ENCODE measurements at regions not wholly inside any gene's neighbourhood (a gene's known extent, or its start where the extent isn't known, plus 50 kb on each side); places are given as distances from the start of the nearest gene placed in this dataset.

DNA sequence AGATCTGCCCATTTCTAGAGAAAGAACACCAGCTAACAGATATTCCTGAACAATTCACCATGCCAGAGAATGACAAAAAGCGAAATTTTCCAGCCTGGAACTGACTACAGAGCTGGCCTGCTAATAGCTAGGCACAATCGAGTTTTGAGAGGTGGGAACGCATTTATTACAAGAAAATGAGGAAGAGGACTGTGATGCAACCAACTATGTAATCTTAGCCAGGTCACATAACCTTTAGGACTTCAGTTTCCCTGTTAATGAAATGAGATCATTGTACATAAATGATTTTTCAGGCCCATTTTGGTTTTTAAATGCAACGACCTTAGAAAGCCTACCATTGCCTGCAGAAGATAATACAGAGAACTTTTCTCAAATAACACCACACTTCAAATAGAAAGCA, 72.1 kb upstream of the SETMAR start:
- H4K20me1 ChIP-seq (ENCODE audit: insufficient read depth, low read length), result no peaks in the 10 kb centered on the region
- no peak overlapping the region for H3K4me2 ChIP-seq (ENCODE audit: low read length)
- H3K27ac ChIP-seq (ENCODE audit: low read depth, low read length, poor library complexity, severe bottlenecking), result no peak overlapping the region
- CTCF ChIA-PET (ENCODE audit: unreplicated experiment), result no interaction called here
- DNase-seq (ENCODE audit: low spot score), result no peak
- POLR2A ChIA-PET, result no interaction called here
- no peaks in the 10 kb centered on the region for H3K36me3 ChIP-seq (ENCODE audit: insufficient read depth, low read length)
- intact Hi-C loops (cut with micrococcal nuclease; ENCODE audit: unreplicated experiment), result no loop called here
- no peak overlapping the region for H3K4me3 ChIP-seq (ENCODE audit: low read depth, low read length, poor library complexity, severe bottlenecking)
- H3K9me3 ChIP-seq (ENCODE audit: low read length), result no peaks in the 10 kb centered on the region
- BruUV-seq (replicated peaks), result no TSS peak
- no peaks in the 10 kb centered on the region for H3K9me2 ChIP-seq (ENCODE audit: insufficient read depth, low read length)
- TF ChIP-seq, protein P1, sequence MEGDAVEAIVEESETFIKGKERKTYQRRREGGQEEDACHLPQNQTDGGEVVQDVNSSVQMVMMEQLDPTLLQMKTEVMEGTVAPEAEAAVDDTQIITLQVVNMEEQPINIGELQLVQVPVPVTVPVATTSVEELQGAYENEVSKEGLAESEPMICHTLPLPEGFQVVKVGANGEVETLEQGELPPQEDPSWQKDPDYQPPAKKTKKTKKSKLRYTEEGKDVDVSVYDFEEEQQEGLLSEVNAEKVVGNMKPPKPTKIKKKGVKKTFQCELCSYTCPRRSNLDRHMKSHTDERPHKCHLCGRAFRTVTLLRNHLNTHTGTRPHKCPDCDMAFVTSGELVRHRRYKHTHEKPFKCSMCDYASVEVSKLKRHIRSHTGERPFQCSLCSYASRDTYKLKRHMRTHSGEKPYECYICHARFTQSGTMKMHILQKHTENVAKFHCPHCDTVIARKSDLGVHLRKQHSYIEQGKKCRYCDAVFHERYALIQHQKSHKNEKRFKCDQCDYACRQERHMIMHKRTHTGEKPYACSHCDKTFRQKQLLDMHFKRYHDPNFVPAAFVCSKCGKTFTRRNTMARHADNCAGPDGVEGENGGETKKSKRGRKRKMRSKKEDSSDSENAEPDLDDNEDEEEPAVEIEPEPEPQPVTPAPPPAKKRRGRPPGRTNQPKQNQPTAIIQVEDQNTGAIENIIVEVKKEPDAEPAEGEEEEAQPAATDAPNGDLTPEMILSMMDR (conservative IDR thresholded peaks at IDR 0.05; ENCODE audit: low read length), result no peak
- no peak for TF ChIP-seq EZH2phosphoT487 (IDR thresholded peaks at IDR 0.05; ENCODE audit: borderline replicate concordance, low read depth, low read length)
- no peak overlapping the region for H2AFZ ChIP-seq (ENCODE audit: low read length)
- no peaks in the 10 kb centered on the region for H3K79me2 ChIP-seq (ENCODE audit: insufficient read depth, low read depth, low read length)
- no peaks in the 10 kb centered on the region for H3K4me1 ChIP-seq (ENCODE audit: insufficient read depth, low read length, poor library complexity, severe bottlenecking)

DNA sequence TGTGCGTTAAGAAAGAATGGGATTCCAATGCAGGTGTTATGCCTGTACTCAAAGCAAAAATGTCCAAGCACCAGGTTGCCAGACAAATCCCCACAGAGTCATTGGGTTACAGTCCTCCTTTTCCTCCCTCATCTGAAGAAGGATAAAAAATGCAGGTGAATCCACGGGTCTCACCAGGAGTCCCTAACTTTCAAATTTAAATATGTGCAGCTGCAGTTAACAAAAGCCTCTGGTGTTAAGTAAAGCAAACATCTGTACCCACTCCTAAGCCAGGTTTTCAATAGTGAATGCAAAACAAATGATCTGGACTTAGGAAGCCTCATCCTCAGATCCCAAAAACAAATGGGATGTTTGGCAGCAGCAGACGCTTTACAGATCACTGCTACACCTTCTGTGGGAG, 70.4 kb upstream of the SETMAR start:
- Histone ChIP-seq H3K36me3 (ENCODE audit: insufficient read depth, low read length) (no peaks in the 10 kb centered on the region), H4K20me1 (ENCODE audit: insufficient read depth, low read length) (no peaks in the 10 kb centered on the region), H3K79me2 (ENCODE audit: insufficient read depth, low read depth, low read length) (no peaks in the 10 kb centered on the region), H3K4me2 (ENCODE audit: low read length) (no peak overlapping the region), H3K9me3 (ENCODE audit: low read length) (no peaks in the 10 kb centered on the region), H3K9me2 (ENCODE audit: insufficient read depth, low read length) (no peaks in the 10 kb centered on the region), H3K4me1 (ENCODE audit: insufficient read depth, low read length, poor library complexity, severe bottlenecking) (no peaks in the 10 kb centered on the region), H3K4me3 (ENCODE audit: low read depth, low read length, poor library complexity, severe bottlenecking) (no peak overlapping the region), H2AFZ (ENCODE audit: low read length) (no peak overlapping the region), H3K27ac (ENCODE audit: low read depth, low read length, poor library complexity, severe bottlenecking) (no peak overlapping the region)
- no peak for DNase-seq (ENCODE audit: low spot score)
- ChIA-PET CTCF (ENCODE audit: unreplicated experiment) (no interaction called here), POLR2A (interaction anchor here (0.6 kb wide), 1 partner anchor 782 kb away, joined by 3 read pairs; no protein-coding TSS in a partner anchor)
- no TSS peak for BruUV-seq (replicated peaks)
- TF ChIP-seq, protein P1 (conservative IDR thresholded peaks at IDR 0.05; ENCODE audit: low read length), result no peak
- no peak for TF ChIP-seq EZH2phosphoT487 (IDR thresholded peaks at IDR 0.05; ENCODE audit: borderline replicate concordance, low read depth, low read length)
- intact Hi-C loops (cut with micrococcal nuclease; ENCODE audit: unreplicated experiment), result no loop called here

DNA sequence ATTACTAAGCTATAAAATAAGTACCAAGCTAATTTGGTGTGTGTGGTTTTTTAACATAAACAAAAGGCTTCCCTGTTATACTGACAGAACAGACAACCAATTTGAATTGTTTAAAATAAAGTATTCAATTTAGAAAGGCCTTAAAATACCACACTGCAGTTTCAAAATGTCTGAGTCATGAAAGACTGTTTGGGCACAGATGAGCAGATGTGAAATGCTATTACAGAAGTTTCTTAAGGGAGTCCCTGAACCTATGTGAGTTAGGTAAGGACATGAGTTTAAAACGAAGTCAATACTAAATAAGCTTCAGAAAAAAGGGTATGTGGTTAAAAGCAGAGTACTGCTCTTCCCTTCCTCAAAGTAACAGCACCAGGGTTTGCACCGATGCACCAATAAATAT, 69.7 kb upstream of the SETMAR start:
- H3K4me1 ChIP-seq (ENCODE audit: insufficient read depth, low read length, poor library complexity, severe bottlenecking), result no peaks in the 10 kb centered on the region
- no peaks in the 10 kb centered on the region for H3K79me2 ChIP-seq (ENCODE audit: insufficient read depth, low read depth, low read length)
- no peaks in the 10 kb centered on the region for H4K20me1 ChIP-seq (ENCODE audit: insufficient read depth, low read length)
- no peaks in the 10 kb centered on the region for H3K36me3 ChIP-seq (ENCODE audit: insufficient read depth, low read length)
- no peak overlapping the region for H2AFZ ChIP-seq (ENCODE audit: low read length)
- DNase-seq (ENCODE audit: low spot score), result no peak
- POLR2A ChIA-PET, result no interaction called here
- H3K27ac ChIP-seq (ENCODE audit: low read depth, low read length, poor library complexity, severe bottlenecking), result no peak overlapping the region
- H3K4me2 ChIP-seq (ENCODE audit: low read length), result no peak overlapping the region
- no peaks in the 10 kb centered on the region for H3K9me3 ChIP-seq (ENCODE audit: low read length)
- H3K9me2 ChIP-seq (ENCODE audit: insufficient read depth, low read length), result no peaks in the 10 kb centered on the region
- TF ChIP-seq, protein P1 (conservative IDR thresholded peaks at IDR 0.05; ENCODE audit: low read length), result no peak
- TF ChIP-seq EZH2phosphoT487 (IDR thresholded peaks at IDR 0.05; ENCODE audit: borderline replicate concordance, low read depth, low read length), result no peak
- no TSS peak for BruUV-seq (replicated peaks)
- CTCF ChIA-PET (ENCODE audit: unreplicated experiment), result no interaction called here
- no peak overlapping the region for H3K4me3 ChIP-seq (ENCODE audit: low read depth, low read length, poor library complexity, severe bottlenecking)
- intact Hi-C loops (cut with micrococcal nuclease; ENCODE audit: unreplicated experiment), result no loop called here
